GM18519 (cell line): ENCODE measurements at regions not wholly inside any gene's neighbourhood (a gene's known extent, or its start where the extent isn't known, plus 50 kb on each side); places are given as distances from the start of the nearest gene placed in this dataset.

ENCODE experiments used
- ATAC-seq: cut with Tn5 transposase; IDR thresholded peaks from one replicate; pipeline ENCODE4 v1.9.1; 2021; ENCODE audit warnings: mild to moderate bottlenecking, moderate library complexity; ENCODE audit not compliant: unreplicated experiment, low FRiP score

DNA sequence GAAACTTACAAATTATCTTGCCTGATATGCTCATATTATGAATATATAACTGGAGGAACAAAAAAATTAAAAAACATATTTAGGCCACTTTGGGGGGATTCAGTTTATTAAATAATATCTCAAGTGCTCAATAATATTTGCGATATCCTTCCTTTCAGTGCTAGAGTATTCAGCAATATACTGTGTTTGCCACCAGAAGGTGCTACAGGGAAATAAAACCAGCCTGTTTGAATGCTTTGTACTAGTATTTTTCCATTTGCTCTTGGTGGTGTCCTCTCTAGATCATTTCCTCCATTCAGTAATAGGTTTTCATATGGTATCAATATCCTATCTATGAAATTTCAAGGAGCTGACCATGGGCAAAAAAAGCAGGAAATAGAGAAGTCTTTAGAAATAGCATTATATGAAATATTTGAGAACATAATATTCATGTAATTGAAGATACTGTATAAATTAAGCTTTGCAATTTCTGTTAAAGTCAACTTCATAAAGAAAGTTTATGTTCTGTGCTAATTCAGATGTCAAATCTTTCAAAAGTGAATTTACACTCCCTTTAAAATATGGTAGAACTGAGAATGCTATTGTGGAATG lies 106.2 kb upstream of the NAV3 start:
- ATAC-seq: peak; percentile 76

- ATAC-seq: no peak
These were observed 107.4 kb upstream of the NAV3 start for GRCh38 chr12:77723308-77723707.

- ATAC-seq: no peak
These were observed 108.2 kb upstream of the NAV3 start for GRCh38 chr12:77722536-77722935.

DNA sequence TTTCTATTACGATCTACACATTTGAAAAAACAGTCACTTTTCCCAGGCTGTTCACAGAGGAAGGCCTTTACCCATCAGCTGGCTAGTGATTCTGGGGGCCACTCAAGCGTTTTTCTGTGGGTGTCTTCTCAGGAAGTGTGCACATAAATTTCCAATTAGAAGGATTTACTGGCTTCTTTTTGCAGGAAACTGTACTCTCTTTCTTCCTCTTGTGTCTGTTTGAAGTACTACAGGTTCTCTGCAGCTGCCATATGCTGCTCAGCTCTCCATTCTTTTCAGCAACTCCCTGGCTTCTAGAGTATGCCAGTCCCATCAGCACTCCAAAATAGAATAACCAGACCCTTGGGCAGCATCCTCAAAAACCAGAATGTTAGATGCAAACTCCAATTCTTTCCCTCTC lies 110.4 kb upstream of the NAV3 start:
- no peak for ATAC-seq

GRCh38 chr12:77710209-77710608 lies 120.5 kb upstream of the NAV3 start:
- ATAC-seq: no peak

GRCh38 chr12:77697126-77697525 lies 133.6 kb upstream of the NAV3 start:
- no peak for ATAC-seq

GRCh38 chr12:77696183-77696582 lies 134.5 kb upstream of the NAV3 start:
- ATAC-seq: no peak

GRCh38 chr12:77689510-77690086 lies 141.1 kb upstream of the NAV3 start:
- ATAC-seq: no peak

DNA sequence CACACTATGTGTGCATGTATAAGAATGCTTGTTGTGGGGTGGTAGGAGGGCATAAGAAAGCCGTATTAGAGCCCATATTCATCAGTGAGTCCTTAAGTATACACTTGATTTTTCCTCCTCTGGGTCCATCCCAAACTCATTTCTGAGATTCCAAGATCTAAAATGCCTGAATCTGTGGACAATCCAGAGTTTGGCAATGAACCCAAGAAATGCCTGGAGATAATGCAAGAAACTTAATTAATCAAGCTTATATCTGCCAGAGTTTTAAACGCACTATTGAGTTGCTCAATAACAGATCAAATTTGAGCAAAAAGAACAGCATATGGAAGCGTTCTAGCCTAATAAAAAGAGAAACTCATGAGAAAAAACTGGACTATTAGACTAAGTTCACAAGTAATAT lies 143.4 kb upstream of the NAV3 start:
- ATAC-seq: no peak

- ATAC-seq: no peak
These were observed 143.9 kb upstream of the NAV3 start for GRCh38 chr12:77686760-77687159.

DNA sequence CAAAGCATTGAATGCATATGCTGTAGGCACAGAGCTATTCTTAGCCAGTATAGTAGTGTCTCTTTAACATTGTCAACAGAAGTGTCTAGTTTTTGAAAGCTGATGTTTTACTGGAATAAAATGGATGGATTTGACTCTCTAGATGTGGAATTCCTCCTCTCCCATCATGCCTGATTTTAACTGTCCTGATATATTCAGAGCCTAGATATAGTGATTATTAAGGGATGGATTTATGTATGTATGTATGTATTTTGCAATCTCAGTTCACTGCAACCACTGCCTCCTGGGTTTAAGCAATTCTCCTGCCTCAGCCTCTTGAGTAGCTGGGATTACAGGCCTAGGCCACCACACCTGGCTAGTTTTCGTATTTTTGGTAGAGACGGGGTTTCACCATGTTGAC lies 144.8 kb upstream of the NAV3 start:
- no peak for ATAC-seq

GRCh38 chr12:77685112-77685511 lies 145.6 kb upstream of the NAV3 start:
- ATAC-seq: no peak

DNA sequence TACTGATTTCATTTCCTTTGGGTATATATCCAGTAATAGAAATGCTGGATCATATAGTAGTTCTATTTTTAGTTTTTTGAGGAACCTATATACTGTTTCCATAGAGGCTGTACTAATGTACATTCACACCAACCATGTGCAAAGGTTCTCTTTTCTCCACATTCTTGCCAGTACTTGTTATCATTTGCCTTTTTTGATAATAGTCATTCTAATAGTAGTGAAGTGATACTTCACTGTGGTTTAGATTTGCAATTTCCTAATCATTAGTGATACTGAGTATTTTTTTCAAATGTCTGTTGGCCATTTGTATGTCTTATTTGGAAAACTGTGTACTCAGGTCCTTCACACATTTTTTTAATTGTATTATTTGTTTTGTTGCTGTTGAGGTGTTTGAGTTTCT lies 148.2 kb upstream of the NAV3 start:
- no peak for ATAC-seq

DNA sequence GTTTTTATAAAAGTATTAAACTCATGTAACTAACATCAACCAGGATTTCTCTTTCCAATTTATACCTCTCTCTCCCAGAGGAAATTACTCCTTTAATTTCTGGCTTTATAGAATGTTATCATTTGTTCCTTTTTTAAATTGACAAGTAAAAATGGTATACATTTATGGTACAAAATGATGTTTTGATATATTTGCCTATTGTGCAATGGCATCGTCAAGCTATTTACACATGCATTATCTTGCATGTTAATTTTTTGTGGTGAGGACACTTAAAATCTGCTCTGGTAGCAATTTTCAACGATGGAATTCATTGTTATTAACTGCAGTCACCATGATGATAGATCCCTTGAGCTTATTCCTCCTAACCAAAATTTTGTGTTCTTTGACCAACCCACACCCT lies 149.0 kb upstream of the NAV3 start:
- no peak for ATAC-seq

DNA sequence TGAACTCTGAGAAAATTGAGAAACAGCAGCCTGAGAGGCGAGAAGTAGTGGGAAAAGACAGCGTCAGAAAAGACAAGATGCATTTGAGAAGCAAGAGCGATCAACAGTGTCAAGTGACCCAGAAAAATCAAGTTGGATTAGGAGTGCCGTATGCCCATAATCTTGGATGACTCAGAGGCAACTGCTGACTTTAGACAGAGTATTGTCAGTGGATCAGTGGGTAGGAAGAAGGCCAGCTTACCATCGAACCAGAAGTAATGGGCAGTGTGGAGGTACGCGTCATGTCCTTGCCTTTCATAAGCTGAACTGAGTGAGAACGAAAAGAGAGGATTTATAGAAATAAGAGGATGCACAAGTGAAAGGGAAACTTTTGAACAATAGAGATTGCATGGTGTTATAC lies 151.0 kb upstream of the NAV3 start:
- ATAC-seq: no peak

DNA sequence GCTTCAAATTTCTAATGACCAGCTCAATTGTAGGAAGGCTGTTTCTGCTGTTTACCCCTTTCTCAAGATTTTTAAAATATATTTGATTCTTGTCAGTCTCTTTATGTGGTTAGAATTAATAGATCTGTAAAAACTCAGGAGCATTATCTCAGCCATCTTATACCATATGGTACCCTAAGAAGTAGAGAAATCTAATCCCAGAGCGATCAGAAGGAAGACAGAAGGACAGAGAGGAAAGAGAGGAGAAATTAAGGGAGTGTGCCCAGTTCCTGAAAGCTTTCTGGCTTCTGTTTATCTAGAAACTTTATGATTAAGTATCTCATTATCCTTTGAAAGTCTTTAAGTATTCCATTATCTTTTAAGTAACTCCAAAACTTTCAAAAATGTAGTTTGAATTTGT lies 152.1 kb upstream of the NAV3 start:
- no peak for ATAC-seq

DNA sequence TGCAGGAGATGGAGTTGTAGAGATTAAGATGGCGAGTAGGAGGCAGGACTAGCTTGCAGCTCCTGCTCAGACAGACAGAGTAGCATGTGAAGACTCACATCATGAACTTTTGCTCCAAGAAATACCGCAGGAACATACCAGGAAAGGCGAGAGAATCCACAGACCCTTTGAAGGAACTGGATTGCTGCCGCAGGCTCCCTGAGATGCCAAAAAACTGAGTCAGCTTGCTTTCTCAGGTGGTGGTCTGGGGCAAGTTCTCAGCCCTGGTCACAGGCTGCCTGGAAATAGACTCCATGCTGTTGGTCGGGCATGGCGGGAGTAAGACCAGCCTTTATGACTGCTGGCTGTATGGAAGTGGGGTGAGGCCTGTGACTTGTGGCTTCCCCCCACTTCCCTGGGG lies 163.6 kb upstream of the NAV3 start:
- ATAC-seq: no peak

DNA sequence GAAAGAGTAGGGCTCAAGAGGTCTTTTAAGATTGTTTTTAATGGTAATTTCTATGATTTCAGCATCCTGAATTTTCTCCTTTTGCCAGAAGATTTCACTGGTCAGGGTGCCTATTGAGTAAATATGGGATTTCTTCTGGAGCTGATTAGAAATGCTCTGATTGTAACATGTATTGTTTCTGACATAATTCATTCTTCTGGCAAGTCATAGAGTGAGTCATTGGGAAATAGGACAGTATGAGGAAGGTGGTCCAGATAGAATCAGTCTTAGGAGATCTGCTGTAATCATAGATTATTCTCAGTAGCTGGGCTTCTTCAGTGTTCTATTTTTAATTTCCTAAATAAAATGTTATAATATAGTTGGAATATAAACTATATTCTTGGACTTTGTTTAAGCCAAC lies 182.0 kb upstream of the NAV3 start:
- ATAC-seq: no peak

DNA sequence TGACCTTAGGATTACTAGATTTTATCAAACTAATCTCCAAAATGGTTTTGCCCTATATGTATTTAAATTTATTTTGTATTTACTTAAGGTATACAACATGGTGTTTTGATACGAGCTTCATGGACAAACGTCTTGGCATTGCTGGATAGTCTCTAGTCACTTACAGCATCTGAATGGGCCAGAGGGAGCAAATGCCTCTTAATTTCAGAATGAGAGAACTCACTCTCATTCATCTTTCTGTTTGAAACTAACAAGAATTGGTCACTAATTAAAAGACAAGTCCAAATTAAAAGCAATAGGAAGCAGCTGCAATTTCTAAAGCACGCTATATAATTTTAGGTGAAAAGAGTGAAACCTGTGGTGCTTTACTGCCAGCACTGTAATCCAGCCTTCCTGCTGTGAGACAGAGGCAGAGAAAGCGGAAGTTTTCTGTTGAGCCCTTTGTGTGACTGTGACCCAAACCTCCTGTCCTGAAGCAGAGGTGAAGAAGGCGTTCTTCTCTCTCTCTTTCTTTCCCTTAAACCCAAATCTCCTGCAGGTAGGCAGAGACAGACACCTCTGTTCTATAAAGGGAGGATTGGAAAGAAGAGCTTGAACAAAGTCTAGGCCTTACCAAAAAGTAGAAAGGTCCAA lies 184.6 kb upstream of the NAV3 start:
- no peak for ATAC-seq

DNA sequence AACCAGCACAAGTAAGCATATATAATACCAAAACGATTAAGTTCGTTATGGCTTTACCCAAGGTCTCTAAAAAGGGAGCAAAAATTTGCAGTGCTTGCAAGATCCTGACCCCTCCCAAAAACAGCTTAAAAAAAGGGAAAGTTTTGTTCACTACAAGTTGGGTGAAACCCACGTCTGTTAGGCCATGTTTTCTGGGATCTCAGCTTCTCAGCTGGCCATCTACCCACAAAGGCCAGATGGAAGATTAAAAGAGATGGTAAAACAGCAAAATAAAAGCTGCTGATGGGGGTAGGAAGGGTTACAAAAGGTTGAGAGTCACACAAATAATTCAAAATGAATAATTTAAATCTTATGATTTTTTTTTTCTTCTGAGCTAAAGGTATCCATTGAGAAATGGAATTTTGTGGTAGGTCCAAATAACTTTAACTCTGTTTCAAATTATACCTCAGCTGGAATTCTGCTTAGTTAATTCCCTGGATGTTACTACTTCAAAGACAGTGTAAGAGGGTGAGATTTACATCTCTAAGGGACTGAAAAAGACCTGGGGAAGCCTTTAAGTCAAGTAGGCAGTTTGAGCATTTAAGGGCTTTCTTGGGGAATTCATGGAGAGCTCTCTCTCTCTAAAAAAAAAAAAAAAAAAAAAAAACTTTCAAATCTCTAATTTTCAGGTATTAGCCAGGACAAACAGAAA lies 185.6 kb upstream of the NAV3 start:
- ATAC-seq: no peak

- ATAC-seq: no peak
These were observed 188.4 kb upstream of the NAV3 start for GRCh38 chr12:77642246-77642645.

DNA sequence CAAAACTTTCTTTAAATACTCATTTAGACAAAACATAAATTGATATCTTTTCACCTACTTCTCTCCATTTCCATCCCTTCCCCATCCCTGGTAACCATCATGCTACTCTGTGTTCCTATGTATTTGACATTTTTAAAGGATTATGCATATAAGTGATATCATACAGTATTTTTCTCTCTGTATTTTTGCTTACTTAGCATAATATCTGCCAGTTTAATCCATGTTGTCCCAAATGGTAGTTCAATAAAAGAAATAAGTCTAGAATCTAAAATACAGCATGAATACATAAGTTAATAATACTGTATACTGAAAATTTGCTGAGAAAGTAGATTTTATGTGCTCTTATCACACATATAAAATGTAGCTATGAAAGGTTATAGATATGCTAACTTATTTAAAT lies 190.3 kb upstream of the NAV3 start:
- no peak for ATAC-seq
